ENCODE measurements at regions not wholly inside any gene's neighbourhood (a gene's known extent, or its start where the extent isn't known, plus 50 kb on each side); places are given as distances from the start of the nearest gene placed in this dataset.

GRCh38 chr5:109939116-109939682, 249.5 kb downstream of the MAN2A1 start:
- Histone ChIP-seq H3K36me3 (ENCODE audit: insufficient read depth, low read length) (no peaks in the 10 kb centered on the region), H3K79me2 (ENCODE audit: insufficient read depth, low read depth, low read length) (no peaks in the 10 kb centered on the region), H3K4me3 (ENCODE audit: low read depth, low read length, poor library complexity, severe bottlenecking) (no peak overlapping the region), H3K4me1 (ENCODE audit: insufficient read depth, low read length, poor library complexity, severe bottlenecking) (no peaks in the 10 kb centered on the region), H3K4me2 (ENCODE audit: low read length) (no peak overlapping the region), H2AFZ (ENCODE audit: low read length) (no peak overlapping the region), H3K9me3 (ENCODE audit: low read length) (no peaks in the 10 kb centered on the region), H3K27ac (ENCODE audit: low read depth, low read length, poor library complexity, severe bottlenecking) (no peak overlapping the region), H4K20me1 (ENCODE audit: insufficient read depth, low read length) (no peaks in the 10 kb centered on the region), H3K9me2 (ENCODE audit: insufficient read depth, low read length) (no peaks in the 10 kb centered on the region)
- CTCF ChIA-PET (ENCODE audit: unreplicated experiment) = no interaction called here
- POLR2A ChIA-PET = interaction anchor here (0.6 to 1.5 kb wide), 3 partner anchors 9 to 530 kb away, joined by 3 to 4 read pairs (median 3); no protein-coding TSS in a partner anchor
- DNase-seq (ENCODE audit: low spot score) = no peak
- TF ChIP-seq EZH2phosphoT487 (IDR thresholded peaks at IDR 0.05; ENCODE audit: borderline replicate concordance, low read depth, low read length) (no peak), CTCF (conservative IDR thresholded peaks at IDR 0.05; ENCODE audit: low read length) (no peak)
- intact Hi-C loops (cut with micrococcal nuclease; ENCODE audit: unreplicated experiment) = no loop called here
- no TSS peak for BruUV-seq (replicated peaks)

GRCh38 chr5:109942646-109943045, 252.9 kb downstream of the MAN2A1 start:
- no peak for DNase-seq (ENCODE audit: low spot score)
- ChIA-PET POLR2A (interaction anchor here (1.0 to 2.4 kb wide), 2 partner anchors 11 to 581 kb away, joined by 4 to 5 read pairs; no protein-coding TSS in a partner anchor), CTCF (ENCODE audit: unreplicated experiment) (no interaction called here)
- Histone ChIP-seq H3K36me3 (ENCODE audit: insufficient read depth, low read length) (no peaks in the 10 kb centered on the region), H3K27ac (ENCODE audit: low read depth, low read length, poor library complexity, severe bottlenecking) (no peak overlapping the region), H3K9me2 (ENCODE audit: insufficient read depth, low read length) (no peaks in the 10 kb centered on the region), H3K4me2 (ENCODE audit: low read length) (no peak overlapping the region), H3K4me3 (ENCODE audit: low read depth, low read length, poor library complexity, severe bottlenecking) (no peak overlapping the region), H4K20me1 (ENCODE audit: insufficient read depth, low read length) (no peaks in the 10 kb centered on the region), H3K4me1 (ENCODE audit: insufficient read depth, low read length, poor library complexity, severe bottlenecking) (no peaks in the 10 kb centered on the region), H3K9me3 (ENCODE audit: low read length) (no peaks in the 10 kb centered on the region), H3K79me2 (ENCODE audit: insufficient read depth, low read depth, low read length) (no peaks in the 10 kb centered on the region), H2AFZ (ENCODE audit: low read length) (no peak overlapping the region)
- intact Hi-C loops (cut with micrococcal nuclease; ENCODE audit: unreplicated experiment) = no loop called here
- no TSS peak for BruUV-seq (replicated peaks)
- TF ChIP-seq CTCF (conservative IDR thresholded peaks at IDR 0.05; ENCODE audit: low read length) = no peak
- TF ChIP-seq EZH2phosphoT487 (IDR thresholded peaks at IDR 0.05; ENCODE audit: borderline replicate concordance, low read depth, low read length) = no peak

GRCh38 chr5:109943701-109944235, 254.0 kb downstream of the MAN2A1 start:
- no peaks in the 10 kb centered on the region for H4K20me1 ChIP-seq (ENCODE audit: insufficient read depth, low read length)
- H3K4me1 ChIP-seq (ENCODE audit: insufficient read depth, low read length, poor library complexity, severe bottlenecking) = no peaks in the 10 kb centered on the region
- DNase-seq (ENCODE audit: low spot score) = no peak
- no peaks in the 10 kb centered on the region for H3K36me3 ChIP-seq (ENCODE audit: insufficient read depth, low read length)
- no peak for TF ChIP-seq CTCF (conservative IDR thresholded peaks at IDR 0.05; ENCODE audit: low read length)
- no peak for TF ChIP-seq EZH2phosphoT487 (IDR thresholded peaks at IDR 0.05; ENCODE audit: borderline replicate concordance, low read depth, low read length)
- no peak overlapping the region for H3K4me3 ChIP-seq (ENCODE audit: low read depth, low read length, poor library complexity, severe bottlenecking)
- intact Hi-C loops (cut with micrococcal nuclease; ENCODE audit: unreplicated experiment) = no loop called here
- H3K4me2 ChIP-seq (ENCODE audit: low read length) = no peak overlapping the region
- no peaks in the 10 kb centered on the region for H3K79me2 ChIP-seq (ENCODE audit: insufficient read depth, low read depth, low read length)
- POLR2A ChIA-PET = interaction anchor here (2.4 kb wide), 1 partner anchor 10 kb away, joined by 5 read pairs; no protein-coding TSS in a partner anchor
- H2AFZ ChIP-seq (ENCODE audit: low read length) = no peak overlapping the region
- BruUV-seq (replicated peaks) = no TSS peak
- no peaks in the 10 kb centered on the region for H3K9me3 ChIP-seq (ENCODE audit: low read length)
- no peaks in the 10 kb centered on the region for H3K9me2 ChIP-seq (ENCODE audit: insufficient read depth, low read length)
- CTCF ChIA-PET (ENCODE audit: unreplicated experiment) = no interaction called here
- H3K27ac ChIP-seq (ENCODE audit: low read depth, low read length, poor library complexity, severe bottlenecking) = no peak overlapping the region
